ENCODE measurements at regions not wholly inside any gene's neighbourhood (a gene's known extent, or its start where the extent isn't known, plus 50 kb on each side); places are given as distances from the start of the nearest gene placed in this dataset.

DNA sequence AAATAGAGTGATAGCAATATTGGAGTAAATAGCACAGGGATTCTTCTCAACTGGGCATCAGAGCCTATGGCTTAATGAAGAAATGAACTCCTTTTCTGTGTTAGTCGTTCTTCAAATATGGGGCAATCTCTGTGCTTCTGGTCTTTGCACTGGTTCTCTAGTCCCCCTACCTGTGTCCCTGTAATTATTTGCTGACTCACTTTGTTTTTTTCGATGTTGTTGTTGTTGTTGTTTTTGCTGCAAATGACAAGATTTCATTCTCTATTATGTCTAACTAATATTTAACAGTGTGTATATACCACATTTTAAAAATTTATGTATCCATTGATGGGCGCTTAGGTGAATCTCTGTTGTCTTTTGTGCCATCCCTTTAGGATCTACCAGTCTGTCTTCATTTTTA lies 2137.8 kb upstream of the TENM3 start:
- no peak for DNase-seq

- DNase-seq: no peak
Observed at GRCh38 chr4:180106122-180106521, 2137.1 kb upstream of the TENM3 start.

DNA sequence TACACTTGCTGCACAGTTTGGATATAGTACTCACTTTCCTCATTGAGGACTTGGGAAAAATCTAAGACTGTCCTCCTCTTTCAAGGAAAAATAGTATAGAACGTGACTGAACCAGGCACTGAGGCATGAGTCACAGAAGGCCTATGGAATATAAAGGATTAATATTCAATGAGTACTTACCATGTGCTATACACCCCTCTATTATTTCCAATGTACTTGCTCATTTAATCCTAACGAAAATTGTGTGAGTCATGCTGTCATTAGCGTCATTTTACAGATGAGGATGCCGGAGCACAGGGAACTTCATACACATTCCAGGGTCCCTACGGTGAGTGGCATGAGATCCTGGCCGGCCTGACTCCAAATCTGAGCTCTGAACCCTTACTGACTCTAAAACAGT lies 2136.2 kb upstream of the TENM3 start:
- DNase-seq: no peak

GRCh38 chr4:180116840-180117239 lies 2126.4 kb upstream of the TENM3 start:
- DNase-seq: no peak

DNA sequence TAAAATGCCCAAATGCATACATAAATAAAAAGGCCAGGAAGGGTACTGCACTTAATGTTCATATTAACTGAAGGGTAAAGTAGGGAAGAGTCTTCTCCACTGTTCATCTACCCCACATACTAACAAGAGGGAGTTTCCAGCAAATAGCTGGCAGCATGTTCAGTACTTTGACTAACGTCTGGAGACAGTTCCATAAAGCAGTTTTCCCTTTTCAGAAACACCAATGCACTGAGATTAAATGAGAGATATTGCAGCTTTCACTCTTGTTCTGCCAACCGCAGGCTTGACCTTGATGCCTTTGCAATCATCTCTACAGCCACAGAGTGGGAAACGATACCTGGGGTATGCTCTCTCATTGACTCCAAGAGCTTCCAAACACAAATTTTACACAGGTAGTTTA lies 2123.1 kb upstream of the TENM3 start:
- DNase-seq: no peak

GRCh38 chr4:180134091-180134866 lies 2108.9 kb upstream of the TENM3 start:
- DNase-seq: no peak

DNA sequence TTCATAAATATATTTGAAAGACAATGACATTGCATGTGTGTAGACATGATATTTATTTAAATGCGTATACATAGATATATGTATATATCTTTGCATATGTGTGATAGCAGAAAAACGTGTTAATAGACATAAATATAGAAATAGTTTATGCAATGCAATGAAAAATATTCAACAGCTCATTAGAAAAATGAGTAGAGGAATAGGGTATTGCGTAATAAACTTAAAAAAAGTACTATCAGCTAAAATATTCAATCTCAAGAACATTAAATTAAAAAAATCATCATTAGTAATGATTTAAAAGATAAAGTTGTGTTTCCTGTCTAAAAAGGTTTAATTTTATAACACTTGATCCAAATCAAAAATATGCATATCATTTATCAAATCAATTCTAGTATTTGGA lies 2101.5 kb upstream of the TENM3 start:
- no peak for DNase-seq

GRCh38 chr4:180148737-180149136 lies 2094.5 kb upstream of the TENM3 start:
- no peak for DNase-seq

- DNase-seq: no peak
Observed at GRCh38 chr4:180150818-180151217, 2092.4 kb upstream of the TENM3 start.

GRCh38 chr4:180152831-180153230 lies 2090.4 kb upstream of the TENM3 start:
- DNase-seq: no peak

- no peak for DNase-seq
Observed at GRCh38 chr4:180153587-180153986, 2089.6 kb upstream of the TENM3 start.

DNA sequence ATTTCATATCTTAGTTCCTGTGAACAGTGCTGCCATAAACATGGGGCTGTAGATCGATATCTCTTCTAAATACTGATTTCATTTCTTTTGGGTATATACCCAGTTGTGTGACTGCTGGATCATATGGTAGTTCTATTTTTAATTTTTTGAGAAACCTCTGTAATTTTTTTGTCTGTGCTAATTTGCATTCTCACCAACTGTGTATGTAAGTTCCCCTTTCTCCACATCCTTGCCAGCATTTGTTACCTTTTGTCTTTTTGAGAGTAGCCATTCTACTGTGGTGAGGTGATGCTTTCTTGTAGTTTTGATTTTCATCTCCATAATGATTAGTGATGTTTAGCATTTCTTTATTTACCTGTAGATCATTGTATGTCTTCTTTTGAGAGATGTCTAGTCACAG lies 2086.5 kb upstream of the TENM3 start:
- no peak for DNase-seq

DNA sequence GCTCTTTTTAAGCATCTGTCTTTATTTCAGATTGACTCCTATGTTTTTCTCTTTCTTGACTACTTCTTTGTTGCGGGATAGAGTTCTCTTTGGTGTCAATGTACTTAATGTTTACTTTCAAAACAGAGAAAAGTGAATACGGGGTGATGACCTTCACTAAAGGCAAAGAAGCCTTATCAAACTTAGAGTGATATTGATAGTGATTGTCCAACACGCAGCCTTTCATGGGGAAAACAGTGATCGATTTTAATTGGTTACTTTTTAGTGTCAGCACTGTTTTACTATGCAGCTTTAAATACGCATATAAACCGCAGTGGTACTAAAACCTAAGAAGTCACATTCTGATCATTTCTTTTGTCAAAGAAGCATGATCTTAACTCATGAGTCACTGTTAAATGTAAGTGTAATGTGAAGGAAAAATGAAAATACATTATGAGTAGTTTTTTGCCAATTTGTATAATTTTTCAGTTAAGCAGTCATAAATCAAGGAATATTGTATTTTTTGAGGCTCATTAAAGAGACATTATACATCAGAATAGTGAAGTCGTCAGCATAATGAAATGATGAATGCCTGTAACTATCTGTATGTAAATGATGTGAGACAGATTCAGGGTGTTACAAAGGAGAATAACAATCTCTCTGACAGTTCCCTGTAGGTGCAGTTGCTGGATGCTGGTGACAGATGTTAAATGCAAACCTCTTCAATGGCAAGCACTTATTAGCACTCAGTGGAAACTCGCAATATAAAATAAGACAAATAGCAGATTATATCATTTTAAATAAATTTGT lies 2082.8 kb upstream of the TENM3 start:
- DNase-seq: no peak

DNA sequence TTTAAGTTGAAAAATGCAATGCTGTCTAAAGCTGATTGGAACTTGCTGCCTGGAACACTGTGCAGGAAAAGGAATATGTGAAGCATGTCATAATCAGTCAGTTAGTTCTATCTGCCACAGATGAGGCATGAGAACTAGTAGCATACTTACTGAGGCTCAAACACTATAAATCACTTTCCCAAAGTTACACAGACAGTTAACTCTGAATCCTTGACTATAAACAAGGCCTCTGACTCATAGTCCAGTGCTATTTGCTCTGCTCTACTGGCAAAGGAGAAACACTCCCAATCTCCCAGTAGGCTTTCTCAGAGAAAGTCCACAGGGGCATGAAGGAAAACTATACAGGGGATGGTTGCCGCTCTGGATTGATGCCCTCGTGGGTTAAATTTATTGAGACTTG lies 2078.4 kb upstream of the TENM3 start:
- DNase-seq: no peak

DNA sequence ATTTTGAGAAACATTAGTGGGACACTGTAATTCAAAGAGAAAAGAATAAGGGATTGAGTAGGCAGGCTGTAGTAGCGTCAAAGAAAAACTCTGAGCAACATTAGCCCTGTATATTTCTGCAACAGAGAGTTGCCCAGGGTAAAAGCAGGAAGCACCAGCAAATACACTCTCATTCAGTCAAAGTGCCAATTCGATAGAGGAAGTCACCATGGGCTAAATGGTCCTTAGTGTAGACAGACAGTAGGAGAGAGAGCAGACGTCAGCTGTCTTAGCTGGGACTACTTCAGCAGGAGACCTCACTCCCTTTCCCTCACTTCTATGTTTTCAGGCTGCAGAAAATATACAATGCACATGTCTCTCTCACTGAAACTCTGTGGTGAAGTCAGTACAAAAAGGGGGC lies 2073.8 kb upstream of the TENM3 start:
- DNase-seq: no peak

DNA sequence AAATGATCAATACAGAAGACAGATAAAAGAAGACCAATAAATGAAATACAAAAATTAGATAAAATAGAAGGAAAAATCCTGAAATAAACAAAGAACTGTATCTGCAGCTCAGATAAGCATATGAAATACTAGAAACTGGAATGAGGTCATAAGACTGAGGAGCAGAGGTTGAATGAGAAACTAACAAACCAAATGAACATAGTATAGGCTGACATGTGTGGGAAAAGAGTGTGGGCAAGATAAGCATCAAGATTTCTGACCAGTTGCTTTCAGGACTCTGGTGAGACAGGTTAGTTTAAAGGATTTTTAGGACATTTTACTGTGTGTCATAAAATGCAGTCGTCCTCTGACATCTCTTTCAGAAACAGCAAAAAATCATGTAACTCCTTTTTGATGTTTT lies 2073.2 kb upstream of the TENM3 start:
- no peak for DNase-seq

DNA sequence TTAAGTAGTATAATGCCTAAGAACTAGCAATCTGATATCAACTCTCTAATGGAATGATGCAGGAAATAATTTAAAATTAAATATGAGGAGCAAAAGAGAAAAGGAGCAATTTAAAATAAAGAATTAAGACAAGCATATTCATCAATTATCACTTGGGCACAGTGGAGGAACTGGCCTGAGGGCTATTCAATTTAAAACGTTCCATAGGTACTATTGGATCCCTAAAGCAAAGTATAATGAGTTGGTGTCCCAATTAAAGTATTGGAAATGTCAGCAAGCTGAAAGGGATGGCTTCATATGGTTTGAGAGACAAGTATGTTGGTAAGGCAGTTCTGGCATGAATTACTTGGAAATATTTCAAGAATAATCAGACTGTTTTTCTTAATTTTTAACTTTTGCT lies 2064.1 kb upstream of the TENM3 start:
- DNase-seq: no peak

GRCh38 chr4:180189666-180190065 lies 2053.5 kb upstream of the TENM3 start:
- DNase-seq: no peak

DNA sequence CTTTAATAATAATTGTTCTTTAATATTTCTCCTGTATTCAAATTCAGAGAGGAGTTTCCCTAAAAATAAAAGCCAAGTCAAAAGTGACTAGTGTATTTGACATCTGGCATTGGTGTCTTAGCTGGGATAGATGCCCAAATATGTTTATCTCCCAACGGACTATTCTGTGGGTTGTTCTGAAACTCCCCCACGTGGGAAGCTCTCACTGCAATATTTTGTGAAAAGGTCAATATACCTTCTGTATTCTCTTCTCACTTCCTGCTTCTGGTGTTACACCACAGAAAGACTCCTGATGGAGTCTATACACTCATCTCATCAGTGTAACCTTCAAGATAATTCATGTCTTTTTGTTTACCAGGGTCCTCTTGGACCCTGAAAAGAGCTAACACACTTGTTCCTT lies 2052.8 kb upstream of the TENM3 start:
- DNase-seq: no peak

GRCh38 chr4:180197471-180197870 lies 2045.7 kb upstream of the TENM3 start:
- DNase-seq: no peak

- no peak for DNase-seq
Observed at GRCh38 chr4:180203349-180203748, 2039.9 kb upstream of the TENM3 start.

DNA sequence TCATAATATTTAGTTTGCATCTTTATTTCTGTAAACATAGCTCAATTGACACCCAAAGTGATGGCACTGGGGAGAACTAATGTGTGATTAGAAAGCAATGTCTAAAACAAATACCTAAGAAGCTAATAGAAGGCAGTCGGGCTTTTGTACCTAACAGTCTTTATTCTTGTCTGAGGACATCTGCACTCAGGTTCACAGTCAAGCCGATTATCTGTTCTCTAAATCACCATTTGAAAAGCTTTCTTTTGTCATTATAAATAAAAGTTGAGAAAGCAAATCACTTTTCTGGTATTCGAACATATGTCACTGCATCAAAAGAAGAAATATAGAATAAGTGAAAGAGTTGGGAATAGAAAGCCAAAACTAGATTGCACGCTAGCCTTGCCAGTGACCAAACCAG lies 2037.9 kb upstream of the TENM3 start:
- DNase-seq: no peak

GRCh38 chr4:180207921-180208320 lies 2035.3 kb upstream of the TENM3 start:
- DNase-seq: no peak

DNA sequence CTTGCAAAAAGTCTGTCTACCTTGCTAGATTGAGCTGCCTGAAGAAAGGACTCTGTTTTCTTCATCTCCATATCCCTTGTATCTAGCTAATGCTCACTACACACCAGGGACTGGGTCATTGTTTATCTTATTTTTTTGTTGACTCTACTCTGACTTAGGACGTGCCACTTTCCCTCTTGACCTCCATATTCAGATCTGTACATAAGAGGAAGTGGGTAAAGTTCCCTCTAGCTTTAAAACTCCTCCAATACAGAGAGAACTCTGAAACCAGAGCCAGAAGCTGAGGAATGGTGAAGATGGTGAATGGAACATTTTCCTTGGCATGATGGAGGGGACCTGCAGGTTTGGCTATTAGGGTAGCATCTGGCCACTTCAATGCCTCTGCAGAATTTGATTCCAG lies 2026.1 kb upstream of the TENM3 start:
- DNase-seq: no peak

GRCh38 chr4:180219080-180219479 lies 2024.1 kb upstream of the TENM3 start:
- DNase-seq: no peak

Data from DMS 273 treated with DMSO at 0.1 percent for 48 hours (cell line).